HG03175 (cell line): ENCODE measurements at regions not wholly inside any gene's neighbourhood (a gene's known extent, or its start where the extent isn't known, plus 50 kb on each side); places are given as distances from the start of the nearest gene placed in this dataset.
"Not testable (repeated sequence)": the region's sequence is repeated elsewhere in the genome, so short reads cannot be mapped to it uniquely, and the experiment has no call there.

Experiments used
- ATAC-seq: cut with Tn5 transposase; IDR thresholded peaks from one replicate; pipeline ENCODE4 v1.9.1; 2021; ENCODE audit warnings: mild to moderate bottlenecking, moderate library complexity; ENCODE audit not compliant: unreplicated experiment

- not testable (repeated sequence) for ATAC-seq
Observed at GRCh38 chr9:65454666-65455065, 169.7 kb upstream of the FOXD4L5 start.

GRCh38 chr9:65454034-65454433 is 169.0 kb upstream of the FOXD4L5 start:
- ATAC-seq = not testable (repeated sequence)

- not testable (repeated sequence) for ATAC-seq
Observed at GRCh38 chr9:65449886-65450610, 165.0 kb upstream of the FOXD4L5 start.

GRCh38 chr9:65449423-65449822 is 164.4 kb upstream of the FOXD4L5 start:
- ATAC-seq = no peak

- ATAC-seq = not testable (repeated sequence)
Observed at GRCh38 chr9:65447146-65447545, 162.1 kb upstream of the FOXD4L5 start.

- not testable (repeated sequence) for ATAC-seq
Observed at GRCh38 chr9:65445991-65446390, 161.0 kb upstream of the FOXD4L5 start.

- ATAC-seq = no peak
Observed at GRCh38 chr9:65444943-65445342, 159.9 kb upstream of the FOXD4L5 start.

GRCh38 chr9:65442116-65442515 is 157.1 kb upstream of the FOXD4L5 start:
- ATAC-seq = not testable (repeated sequence)

GRCh38 chr9:65441324-65441920 is 156.4 kb upstream of the FOXD4L5 start:
- ATAC-seq = not testable (repeated sequence)

GRCh38 chr9:65437724-65438123 is 152.7 kb upstream of the FOXD4L5 start:
- no peak for ATAC-seq

GRCh38 chr9:65435464-65435863 is 150.5 kb upstream of the FOXD4L5 start:
- ATAC-seq = no peak

GRCh38 chr9:65432722-65433323 is 147.8 kb upstream of the FOXD4L5 start:
- no peak for ATAC-seq

GRCh38 chr9:65432051-65432450 is 147.0 kb upstream of the FOXD4L5 start:
- no peak for ATAC-seq

- no peak for ATAC-seq
Observed at GRCh38 chr9:65430221-65430620, 145.2 kb upstream of the FOXD4L5 start.

GRCh38 chr9:65427361-65427760 is 142.4 kb upstream of the FOXD4L5 start:
- ATAC-seq = not testable (repeated sequence)

GRCh38 chr9:65426813-65427212 is 141.8 kb upstream of the FOXD4L5 start:
- ATAC-seq = not testable (repeated sequence)

GRCh38 chr9:65426231-65426630 is 141.2 kb upstream of the FOXD4L5 start:
- ATAC-seq = no peak

GRCh38 chr9:65425183-65425582 is 140.2 kb upstream of the FOXD4L5 start:
- ATAC-seq = not testable (repeated sequence)

- ATAC-seq = not testable (repeated sequence)
Observed at GRCh38 chr9:65424437-65424984, 139.5 kb upstream of the FOXD4L5 start.

GRCh38 chr9:65423691-65424436 is 138.9 kb upstream of the FOXD4L5 start:
- ATAC-seq = not testable (repeated sequence)
